Mesothelial cell of epicardium (in vitro differentiated cells): ENCODE measurements at regions not wholly inside any gene's neighbourhood (a gene's known extent, or its start where the extent isn't known, plus 50 kb on each side); places are given as distances from the start of the nearest gene placed in this dataset.

ENCODE experiments used
- DNase-seq, 2 experiments: peaks; one replicate each; pipeline ENCODE4 v3.0.0; 2021; ENCODE audit warnings: low spot score in 2 of 2; ENCODE audit not compliant: unreplicated experiment in 2 of 2
- H3K27ac Mint-ChIP-seq: 2 replicates; pipeline ENCODE4 v1.8.0; 2021; ENCODE audit warnings: mixed read lengths
- H3K27me3 Mint-ChIP-seq: 2 replicates; pipeline ENCODE4 v1.8.0; 2021; ENCODE audit warnings: low read depth, mixed read lengths
- H3K36me3 Mint-ChIP-seq: 2 replicates; pipeline ENCODE4 v1.8.0; 2021; ENCODE audit warnings: mixed read lengths
- H3K4me1 Mint-ChIP-seq: 2 replicates; pipeline ENCODE4 v1.8.0; 2021; ENCODE audit warnings: mixed read lengths
- H3K4me3 Mint-ChIP-seq: 2 replicates; pipeline ENCODE4 v1.8.0; 2021; ENCODE audit warnings: mild to moderate bottlenecking, moderate library complexity, mixed read lengths
- H3K9me3 Mint-ChIP-seq: 2 replicates; pipeline ENCODE4 v1.8.0; 2021; ENCODE audit warnings: mixed read lengths
- CTCF ChIP-seq: fragments of 200-600 bp; sonication (generic); IDR thresholded peaks from one replicate; pipeline ENCODE4 v1.5.0; 2021; ENCODE audit warnings: antibody characterized with exemption; ENCODE audit not compliant: unreplicated experiment

- no peak overlapping the region for H3K4me3 Mint-ChIP-seq
- no peaks in the 10 kb centered on the region for H3K27me3 Mint-ChIP-seq
- peaks cover 20% of the 10 kb centered on the region for H3K9me3 Mint-ChIP-seq
- peaks cover 4% of the 10 kb centered on the region for H3K36me3 Mint-ChIP-seq
- H3K27ac Mint-ChIP-seq = no peak overlapping the region
- no peak for DNase-seq
- TF ChIP-seq CTCF = no peak
- H3K4me1 Mint-ChIP-seq = peaks cover 12% of the 10 kb centered on the region
Measured at GRCh38 chr20:11712639-11713160, 205.0 kb upstream of the BTBD3 start.

DNA sequence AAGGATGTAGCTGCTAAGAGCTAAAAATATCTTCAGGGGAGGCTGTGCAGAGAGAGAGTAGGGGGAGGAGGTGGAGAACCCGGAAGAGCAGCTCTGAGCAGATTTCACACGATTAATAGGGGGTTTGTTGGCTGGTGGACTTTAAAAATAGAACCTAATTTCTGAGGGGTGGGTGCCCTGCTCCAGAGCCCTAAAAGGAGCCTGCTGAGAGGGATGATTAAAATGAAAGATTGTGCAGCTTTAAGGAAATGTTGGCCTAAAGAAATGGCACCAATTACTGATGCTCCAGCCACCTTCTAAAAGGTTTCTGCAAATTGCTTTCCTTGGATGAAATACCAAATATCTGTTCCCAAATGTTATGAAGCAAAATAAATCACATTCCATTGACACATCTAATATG lies 202.8 kb upstream of the BTBD3 start:
- H3K36me3 Mint-ChIP-seq = peaks cover 3% of the 10 kb centered on the region
- H3K9me3 Mint-ChIP-seq = peaks cover 9% of the 10 kb centered on the region
- H3K4me3 Mint-ChIP-seq = no peak overlapping the region
- H3K27ac Mint-ChIP-seq = no peak overlapping the region
- H3K27me3 Mint-ChIP-seq = no peaks in the 10 kb centered on the region
- H3K4me1 Mint-ChIP-seq = peaks cover 12% of the 10 kb centered on the region
- DNase-seq = no peak
- no peak for TF ChIP-seq CTCF

DNA sequence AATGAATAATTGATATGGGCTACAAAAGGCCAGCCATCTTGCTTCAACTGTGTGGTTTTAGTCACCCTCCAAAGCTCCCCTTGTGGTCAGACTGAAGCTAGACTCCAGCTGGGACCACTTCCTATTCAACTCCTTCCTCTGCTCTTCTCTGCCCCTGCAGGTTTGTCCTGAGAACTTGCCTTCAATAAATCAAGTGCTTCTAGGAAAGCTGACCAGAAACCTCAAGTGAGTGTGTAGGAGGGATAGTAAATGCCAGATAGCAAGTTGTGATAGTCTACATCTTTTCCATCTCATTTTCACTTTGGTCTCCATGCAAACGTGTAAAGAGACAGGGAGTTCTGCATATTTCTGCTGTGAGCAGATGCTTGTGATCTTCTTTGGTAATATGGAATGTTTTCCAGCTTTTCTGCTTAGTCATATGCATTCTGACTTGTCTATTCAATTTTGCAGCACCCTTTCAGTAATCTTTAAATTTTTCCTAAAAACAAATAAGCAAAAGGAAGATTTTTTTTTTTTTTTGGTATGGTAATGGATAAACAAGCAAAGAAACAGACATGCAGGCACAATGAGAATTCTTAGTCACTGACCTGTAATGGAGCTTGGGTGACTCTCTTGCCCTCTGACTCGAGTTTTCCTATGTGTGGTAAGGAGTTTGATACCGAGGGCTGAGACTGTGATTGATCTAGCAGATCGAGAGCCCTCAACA lies 201.3 kb upstream of the BTBD3 start:
- no peak for TF ChIP-seq CTCF
- no peak for DNase-seq
- H3K4me3 Mint-ChIP-seq = no peak overlapping the region
- H3K27me3 Mint-ChIP-seq = no peaks in the 10 kb centered on the region
- H3K27ac Mint-ChIP-seq = no peak overlapping the region
- H3K4me1 Mint-ChIP-seq = peaks cover 12% of the 10 kb centered on the region
- H3K9me3 Mint-ChIP-seq = no peaks in the 10 kb centered on the region
- H3K36me3 Mint-ChIP-seq = no peaks in the 10 kb centered on the region

- Mint-ChIP-seq H3K27ac (no peak overlapping the region), H3K4me1 (peaks cover 12% of the 10 kb centered on the region), H3K27me3 (no peaks in the 10 kb centered on the region), H3K9me3 (no peaks in the 10 kb centered on the region), H3K36me3 (no peaks in the 10 kb centered on the region), H3K4me3 (no peak overlapping the region)
- DNase-seq = no peak
- no peak for TF ChIP-seq CTCF
Measured at GRCh38 chr20:11716945-11717248, 200.8 kb upstream of the BTBD3 start.

DNA sequence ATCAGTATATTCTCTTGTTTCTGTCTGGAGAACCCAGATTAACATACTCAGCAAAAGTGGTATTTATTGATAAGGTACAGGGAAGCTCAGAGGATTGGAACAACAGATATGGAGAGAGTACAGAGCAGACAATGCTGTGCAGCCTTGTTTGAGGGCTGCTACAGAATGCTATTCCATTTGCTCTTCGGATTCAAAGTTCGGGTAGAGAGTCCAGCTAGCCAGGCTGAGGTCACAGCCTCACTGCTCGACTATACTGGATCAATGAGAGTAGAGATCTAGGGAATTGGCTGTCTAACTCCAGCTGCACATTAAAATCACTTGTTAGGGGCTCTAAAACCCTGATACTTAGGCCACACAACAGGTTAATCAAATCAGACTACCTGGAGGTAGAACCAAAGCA lies 200.1 kb upstream of the BTBD3 start:
- no peak for DNase-seq
- Mint-ChIP-seq H3K4me1 (peaks cover 12% of the 10 kb centered on the region), H3K4me3 (no peak overlapping the region), H3K27me3 (no peaks in the 10 kb centered on the region), H3K9me3 (no peaks in the 10 kb centered on the region), H3K27ac (no peak overlapping the region), H3K36me3 (no peaks in the 10 kb centered on the region)
- no peak for TF ChIP-seq CTCF
